HG02623 (cell line): ENCODE measurements at regions not wholly inside any gene's neighbourhood (a gene's known extent, or its start where the extent isn't known, plus 50 kb on each side); places are given as distances from the start of the nearest gene placed in this dataset.
A peak's percentile ranks its signal among the peaks of the same experiment; 100 is the strongest.
"Not testable (repeated sequence)": the region's sequence is repeated elsewhere in the genome, so short reads cannot be mapped to it uniquely, and the experiment has no call there.

Experiments used
- ATAC-seq: cut with Tn5 transposase; IDR thresholded peaks from one replicate; pipeline ENCODE4 v1.9.1; 2021; ENCODE audit warnings: moderate library complexity; ENCODE audit not compliant: unreplicated experiment

DNA sequence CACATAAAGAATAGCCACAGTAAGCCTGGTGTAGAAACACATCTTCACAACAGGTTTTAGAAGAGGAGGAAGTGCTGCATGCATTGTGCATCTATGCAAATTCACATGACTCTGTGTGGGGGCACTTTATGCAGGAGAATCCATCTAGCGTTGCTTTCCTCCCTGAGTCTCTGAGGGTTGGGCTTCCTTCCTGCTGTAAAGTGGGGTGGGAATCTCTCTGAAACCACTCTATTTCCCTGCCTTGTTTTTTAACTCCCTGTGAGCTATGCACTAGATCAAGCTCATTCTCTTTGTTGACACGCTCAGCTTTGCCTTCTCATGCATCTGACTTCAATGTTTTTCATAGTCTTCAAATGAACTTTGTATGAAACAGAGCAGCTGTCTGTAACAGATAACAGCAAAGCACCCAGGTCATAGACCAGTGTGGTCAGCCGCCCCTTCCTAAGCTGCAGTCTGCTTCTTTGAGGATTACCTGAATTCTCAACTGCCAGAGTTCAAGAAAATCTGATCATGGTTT, 102.7 kb upstream of the DPH5 start:
- peak; percentile 95 for ATAC-seq

DNA sequence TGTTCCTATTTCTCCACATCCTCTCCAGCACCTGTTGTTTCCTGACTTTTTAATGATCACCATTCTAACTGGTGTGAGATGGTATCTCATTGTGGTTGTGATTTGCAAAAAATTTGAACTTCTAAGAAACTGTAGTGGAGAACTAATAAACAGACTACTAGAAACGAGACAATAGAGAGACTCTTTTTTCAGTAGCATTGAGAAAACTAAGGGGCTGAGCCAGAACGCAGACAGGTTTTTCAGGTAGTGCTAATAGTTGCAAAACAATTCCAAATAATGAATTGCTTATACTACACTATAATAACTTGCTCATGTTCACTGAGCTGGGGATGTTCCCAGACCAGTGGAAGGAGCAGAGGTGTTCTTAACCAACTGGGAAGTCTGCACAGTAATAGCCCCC, 98.8 kb upstream of the DPH5 start:
- ATAC-seq: no peak

DNA sequence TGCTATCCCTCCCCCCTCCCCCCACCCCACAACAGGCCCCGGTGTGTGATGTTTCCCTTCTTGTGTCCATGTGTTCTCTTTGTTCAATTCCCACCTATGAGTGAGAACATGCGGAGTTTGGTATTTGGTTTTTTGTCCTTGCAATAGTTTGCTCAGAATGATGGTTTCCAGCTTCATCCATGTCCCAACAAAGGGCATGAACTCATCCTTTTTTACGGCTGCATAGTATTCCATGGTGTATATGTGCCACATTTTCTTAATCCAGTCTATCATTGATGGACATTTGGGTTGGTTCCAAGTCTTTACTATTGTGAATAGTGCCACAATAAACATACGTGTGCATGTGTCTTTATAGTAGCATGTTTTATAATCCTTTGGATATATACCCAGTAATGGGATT, 98.3 kb upstream of the DPH5 start:
- not testable (repeated sequence) for ATAC-seq

DNA sequence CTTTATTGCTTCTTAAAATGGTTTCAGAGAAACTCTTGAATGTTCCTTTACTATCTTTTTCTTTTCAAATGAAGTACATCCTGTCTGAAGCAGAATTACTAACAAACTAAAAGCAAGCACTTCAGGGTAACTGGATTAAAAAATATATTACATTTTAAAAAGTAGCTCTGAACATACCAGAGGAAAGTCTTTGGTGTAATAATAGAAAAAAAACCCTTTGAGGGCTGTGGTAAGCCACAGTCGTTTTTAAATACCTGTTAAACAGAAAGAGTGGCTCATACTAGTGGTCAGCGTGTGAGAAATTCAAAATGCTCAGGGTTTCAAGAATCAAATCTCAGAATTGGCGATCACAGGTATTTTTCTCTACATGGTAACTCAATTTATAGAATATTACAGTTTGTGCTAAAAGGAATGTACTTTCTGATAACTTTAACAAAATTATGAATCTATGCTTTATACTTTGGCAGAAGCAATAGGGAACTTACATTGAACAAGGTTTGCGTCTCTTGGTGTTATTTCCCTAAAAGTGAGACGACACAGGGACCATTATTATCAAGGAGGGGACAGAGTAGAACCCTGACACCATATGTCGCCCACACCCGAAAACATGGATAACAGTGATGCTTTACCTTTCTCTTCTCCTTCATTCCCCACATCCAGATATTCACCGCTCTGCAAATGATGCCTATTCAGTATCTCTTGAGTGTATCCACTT, 97.0 kb upstream of the DPH5 start:
- peak; percentile 98 for ATAC-seq

DNA sequence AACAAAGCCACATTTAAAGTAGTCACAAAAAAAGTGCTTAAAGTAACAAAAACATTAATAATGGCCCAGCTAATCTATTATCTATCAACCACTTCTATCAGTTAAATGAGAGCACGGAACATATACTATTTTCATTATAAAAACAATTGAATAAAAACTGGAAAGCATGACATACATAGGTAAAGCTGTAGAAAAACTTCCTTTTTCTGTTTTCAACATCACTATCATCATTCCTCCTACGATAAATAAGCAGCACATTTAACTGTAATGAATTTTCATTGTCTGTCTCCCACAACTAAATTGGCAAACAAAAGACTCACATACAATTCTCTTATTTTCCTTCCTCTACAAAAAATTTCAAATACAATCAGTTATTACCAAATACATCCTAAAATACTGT, 96.4 kb upstream of the DPH5 start:
- ATAC-seq: no peak

DNA sequence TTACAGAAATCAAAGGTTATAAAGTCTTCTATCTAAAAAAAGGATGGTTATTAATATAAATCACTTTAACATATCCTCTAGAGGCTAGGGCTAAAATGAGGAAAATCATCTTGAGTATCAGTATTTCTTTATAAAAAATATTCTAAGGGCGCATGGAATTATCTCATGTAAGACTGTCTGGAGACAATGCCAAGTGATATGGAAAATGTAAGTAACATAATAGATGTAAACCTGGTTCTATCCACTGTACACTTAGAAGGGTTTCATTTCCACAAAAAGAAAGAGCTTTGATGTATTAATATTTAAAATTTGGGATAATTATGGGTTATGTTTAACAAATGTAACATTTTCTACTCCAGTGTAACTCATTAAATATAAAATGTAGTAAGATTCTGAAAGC, 95.9 kb upstream of the DPH5 start:
- ATAC-seq: no peak

DNA sequence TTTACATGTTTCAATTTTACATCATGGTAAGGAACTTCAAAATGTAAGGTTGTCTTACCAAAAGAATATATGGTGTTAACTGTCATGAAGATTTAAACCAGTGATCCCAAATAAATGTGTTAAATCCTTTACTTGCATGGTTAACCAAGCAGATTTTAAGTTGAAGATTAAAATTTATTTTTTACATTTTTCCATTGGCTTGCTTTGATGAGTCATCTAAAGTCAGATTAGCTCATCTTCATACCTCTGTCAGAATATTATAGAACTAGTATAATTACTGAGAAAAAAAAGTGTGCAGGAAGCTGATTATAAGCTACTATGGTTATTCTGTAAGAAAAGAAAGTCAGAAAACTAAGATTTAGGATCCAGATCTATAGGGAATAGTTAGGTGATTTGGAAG, 95.3 kb upstream of the DPH5 start:
- no peak for ATAC-seq

DNA sequence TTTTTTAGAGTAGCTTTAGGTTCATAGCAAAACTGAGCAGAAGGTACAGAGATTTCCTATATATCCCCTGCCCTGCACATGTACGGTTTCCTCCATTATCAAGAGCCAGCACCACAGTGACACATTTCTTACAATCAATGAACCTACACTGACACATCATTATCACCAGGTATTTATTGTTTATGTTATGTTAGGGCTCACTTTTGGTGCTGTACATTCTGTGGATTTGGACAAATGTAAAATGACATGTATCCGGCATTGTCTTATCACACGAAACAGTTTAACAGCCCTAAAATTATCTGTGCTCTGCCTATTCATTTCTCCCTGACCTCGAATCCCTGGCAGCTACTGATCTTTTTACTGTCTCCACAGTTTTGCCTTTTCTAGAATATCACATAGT, 93.7 kb upstream of the DPH5 start:
- no peak for ATAC-seq

DNA sequence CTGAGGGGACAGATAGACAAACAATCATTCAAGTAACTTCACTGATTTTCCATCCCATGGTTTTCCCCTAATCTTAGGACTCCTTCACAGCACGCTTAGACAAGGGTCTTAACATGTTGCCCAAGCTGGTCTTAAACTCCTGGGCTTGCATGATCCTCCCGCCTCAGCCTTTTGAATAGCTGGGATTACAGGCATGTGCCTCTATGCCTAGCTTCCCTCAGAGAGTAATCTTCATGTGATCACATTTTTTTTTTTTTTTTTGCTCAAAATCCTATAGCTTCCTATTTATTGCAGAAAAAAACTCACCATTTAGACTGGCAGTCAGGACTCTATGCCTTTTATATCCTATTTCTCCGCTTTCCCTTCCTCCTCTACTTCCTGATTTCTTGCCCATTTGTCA, 90.4 kb upstream of the DPH5 start:
- ATAC-seq: no peak

DNA sequence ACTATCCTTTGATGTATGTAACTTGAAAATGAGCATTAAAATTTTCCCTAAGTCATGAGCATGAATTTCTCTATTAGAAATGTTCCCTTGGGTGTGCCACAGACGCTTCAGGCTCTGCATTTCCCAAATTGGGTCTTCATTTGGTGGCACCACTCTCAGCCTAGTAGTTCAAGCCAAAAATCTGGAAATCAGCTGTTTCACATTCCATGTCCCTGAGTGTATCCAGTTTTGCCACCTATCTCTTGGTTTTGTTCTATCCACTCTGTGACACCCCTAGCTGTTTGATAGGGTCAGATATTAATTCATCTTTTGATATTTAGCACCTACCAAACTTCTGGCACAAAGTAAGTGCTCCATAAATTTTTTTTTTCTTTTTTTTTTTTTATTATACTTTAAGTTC, 89.5 kb upstream of the DPH5 start:
- ATAC-seq: no peak

DNA sequence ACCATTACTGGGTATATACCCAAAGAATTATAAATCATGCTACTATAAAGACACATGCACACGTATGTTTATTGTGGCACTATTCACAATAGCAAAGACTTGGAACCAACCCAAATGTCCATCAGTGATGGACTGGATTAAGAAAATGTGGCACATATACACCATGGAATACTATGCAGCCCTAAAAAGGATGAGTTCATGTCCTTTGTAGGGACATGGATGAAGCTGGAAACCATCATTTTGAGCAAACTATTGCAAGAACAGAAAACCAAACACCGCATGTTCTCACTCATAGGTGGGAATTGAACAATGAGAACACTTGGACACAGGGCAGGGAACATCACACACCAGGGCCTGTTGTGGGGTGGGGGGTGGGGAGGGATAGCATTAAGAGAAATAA, 88.5 kb upstream of the DPH5 start:
- not testable (repeated sequence) for ATAC-seq

DNA sequence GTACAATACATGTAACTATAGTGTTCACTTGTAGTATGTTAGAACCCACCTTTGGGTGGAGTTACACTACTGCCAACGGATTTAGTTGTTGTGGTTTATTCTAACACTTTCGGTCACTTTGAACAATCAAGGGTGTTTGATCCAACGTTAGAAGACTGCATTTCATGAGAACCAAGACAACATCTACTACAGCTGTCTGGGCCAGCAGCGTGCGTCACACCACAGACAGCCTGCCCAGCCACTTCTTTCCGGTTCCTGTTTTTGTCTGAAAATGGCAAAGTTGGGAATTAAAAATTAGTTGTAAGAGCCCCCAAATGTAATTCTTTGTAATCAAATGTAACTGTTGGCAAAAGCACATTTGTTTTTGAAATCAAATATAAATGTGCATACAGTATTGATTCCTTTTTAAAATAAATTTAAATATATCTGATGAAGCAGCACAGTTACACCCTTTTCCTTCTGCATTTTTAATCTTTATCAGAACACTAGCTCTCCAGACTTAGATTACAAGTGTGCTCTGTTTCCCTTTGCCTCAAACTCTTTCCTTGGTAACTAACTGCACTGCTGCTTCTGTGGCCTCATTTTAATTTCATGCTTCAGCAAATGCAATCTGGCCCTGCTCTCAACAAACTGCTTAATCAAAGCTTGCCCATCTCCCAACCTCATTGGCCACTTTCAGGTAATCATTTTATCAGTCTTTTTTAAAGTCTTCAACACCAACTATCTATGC, 86.6 kb upstream of the DPH5 start:
- ATAC-seq: peak; percentile 78

DNA sequence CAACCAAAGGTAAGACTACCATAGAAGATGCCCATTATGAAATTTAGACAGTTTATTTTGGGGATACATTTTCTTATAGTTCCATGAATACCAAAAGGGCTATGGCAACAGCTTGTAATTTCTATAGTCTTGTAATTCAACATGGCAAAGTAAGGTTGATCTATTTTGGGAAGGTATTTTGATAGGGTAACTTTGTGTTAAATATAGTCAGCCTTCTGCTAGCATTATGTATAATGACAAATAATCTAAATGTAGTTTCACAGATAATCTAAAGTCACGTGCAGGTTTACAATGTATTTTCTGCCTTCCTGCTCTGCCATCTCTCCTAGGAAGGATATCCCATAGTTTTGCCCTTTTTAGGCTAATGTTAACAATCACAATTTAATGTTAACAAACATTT, 85.9 kb upstream of the DPH5 start:
- ATAC-seq: no peak

DNA sequence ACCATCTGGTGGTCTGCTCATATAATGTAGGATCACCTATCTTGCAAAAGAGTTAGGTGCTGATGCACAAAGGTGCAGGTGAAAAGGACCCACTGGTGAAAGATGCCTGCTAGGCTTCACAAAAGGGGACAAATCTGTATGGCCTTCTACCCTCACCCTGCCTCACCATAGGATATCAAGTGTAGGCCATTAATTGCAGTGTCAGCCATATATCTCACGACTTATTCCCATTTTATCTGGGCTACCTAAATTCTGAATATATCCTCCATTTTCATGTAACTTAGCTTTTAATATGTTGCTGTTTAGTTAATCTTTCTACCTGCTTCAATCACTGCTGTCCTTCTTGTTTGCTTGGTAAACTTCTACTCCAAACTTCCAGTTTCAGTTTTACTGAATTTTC, 84.2 kb upstream of the DPH5 start:
- ATAC-seq: no peak

DNA sequence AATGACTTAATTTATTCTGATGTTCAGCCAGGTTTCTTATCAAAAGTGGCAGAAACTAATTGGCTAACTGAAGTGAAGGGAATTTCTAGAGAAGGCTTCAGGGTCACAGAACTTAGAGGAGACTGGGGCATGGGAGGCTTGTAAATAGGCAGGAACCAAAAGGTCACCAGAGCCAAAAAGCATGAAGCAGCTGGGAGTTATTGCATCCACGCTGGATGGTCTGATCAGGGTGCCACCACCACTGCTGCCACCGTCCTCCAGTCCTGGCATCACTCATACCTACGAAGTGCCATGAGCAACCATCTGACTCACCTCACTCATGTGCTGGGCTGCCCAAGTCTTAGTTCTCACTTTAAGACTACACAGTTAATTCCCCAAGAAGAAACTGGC, 82.5 kb upstream of the DPH5 start:
- ATAC-seq: no peak

DNA sequence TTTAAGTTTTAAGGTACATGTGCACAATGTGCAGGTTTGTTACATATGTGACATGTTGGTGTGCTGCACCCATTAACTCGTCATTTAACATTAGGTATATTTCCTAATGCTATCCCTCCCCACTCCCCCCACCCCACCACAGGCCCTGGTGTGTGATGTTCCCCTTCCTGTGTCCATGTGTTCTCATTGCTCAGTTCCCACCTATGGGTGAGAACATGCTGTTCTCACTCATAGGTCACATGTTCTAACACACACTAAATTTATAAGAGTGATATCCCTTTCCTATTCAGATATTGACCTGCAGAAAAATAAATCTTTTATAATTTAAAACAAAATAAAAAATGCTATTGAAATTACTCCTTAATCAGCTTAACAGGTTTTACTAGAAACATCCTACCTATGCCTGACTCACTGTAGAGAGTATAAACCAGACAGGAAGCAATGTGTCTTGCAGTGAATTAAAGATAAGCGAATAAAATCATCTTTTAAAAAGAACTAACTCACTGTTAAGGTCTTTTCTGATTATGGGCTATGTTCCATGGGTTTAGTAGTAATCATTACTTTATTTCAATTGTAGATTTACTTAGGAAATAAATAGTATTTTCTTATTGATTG, 82.0 kb upstream of the DPH5 start:
- ATAC-seq: no peak

DNA sequence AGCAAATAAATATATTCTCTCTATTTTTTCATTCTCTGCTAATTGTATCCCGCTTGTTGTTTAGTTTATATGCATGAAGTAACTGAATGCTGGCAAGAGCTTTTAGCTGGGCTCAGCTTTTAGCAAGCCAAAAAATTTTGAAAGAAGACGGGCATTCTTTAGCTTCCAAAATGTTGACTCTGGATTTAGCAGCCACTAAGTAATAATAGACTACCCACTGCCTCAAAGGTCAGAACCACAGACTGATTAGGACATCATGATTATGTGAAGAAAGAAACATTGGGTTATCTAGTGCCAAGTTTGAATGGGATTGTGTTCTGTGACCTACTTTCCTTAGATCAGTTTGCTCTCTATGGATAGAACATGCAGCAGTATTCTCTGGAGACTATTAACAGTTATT, 80.3 kb upstream of the DPH5 start:
- no peak for ATAC-seq

DNA sequence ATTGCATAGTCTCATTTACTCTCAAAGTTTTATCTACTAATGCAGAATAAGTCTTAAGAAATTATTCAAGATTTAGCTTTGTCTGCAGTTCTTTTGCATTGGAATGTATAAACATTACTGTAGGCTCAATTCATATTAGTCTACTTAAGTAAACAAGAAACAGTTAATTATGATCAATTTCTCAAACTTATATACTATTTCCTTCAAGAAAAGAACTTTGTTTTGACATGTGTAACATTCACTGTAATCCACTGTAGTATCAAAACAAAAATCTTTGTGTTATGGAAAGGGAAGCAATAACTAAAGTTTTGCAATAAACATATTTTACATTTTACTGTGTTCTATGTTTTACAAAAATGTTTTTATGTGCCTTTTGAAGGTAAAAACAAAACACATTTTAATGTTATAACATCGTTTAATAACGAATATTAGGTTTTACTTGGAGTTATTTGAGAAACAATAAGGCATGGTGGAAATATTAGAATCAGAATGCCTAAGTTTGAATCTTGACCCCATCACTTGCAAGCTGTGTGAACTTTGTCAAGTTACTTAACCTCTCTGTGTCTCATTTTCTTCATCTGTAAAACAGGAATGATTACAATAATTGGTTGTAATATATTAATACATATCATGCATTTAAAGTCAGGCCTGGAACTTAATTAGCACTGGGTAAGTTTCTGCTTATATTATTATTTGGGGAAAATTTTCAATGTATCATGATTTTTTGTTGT, 77.0 kb upstream of the DPH5 start:
- ATAC-seq: no peak

DNA sequence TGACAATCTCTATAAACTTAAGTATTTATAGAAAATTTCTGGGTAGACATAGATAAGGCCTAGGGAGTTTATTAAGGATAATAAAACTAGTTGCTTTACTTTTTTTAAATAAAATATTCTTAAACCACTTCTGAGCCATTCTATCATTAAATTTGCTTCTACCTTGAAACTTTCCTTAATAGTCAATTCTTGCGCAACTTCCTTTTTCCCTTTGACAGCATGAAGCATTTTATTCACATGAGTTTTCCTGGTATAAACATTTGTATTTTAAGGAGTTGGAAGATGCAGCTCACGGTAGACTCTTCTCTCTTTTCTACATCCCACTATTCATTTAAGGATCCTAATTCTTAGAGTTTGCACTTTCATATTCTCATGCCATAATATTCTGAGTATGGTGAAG, 75.8 kb upstream of the DPH5 start:
- no peak for ATAC-seq

DNA sequence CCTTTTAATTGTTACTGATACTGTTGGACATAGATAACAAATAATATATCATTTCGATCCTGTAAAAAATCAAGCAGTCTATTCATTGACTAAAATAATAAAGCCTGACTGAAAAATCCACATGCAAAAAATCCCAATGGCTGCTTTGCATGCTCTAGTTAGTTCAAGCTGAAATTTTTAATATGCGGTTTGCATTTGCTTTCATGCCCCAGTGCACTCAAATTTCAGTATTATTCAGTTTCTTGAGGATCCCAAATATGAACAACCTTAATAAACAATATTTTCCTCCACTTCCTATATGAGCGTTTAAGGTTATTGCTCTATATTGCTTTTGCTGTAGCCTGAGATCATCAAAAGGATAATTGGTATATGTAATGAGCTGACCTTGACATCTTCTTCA, 75.1 kb upstream of the DPH5 start:
- ATAC-seq: no peak

DNA sequence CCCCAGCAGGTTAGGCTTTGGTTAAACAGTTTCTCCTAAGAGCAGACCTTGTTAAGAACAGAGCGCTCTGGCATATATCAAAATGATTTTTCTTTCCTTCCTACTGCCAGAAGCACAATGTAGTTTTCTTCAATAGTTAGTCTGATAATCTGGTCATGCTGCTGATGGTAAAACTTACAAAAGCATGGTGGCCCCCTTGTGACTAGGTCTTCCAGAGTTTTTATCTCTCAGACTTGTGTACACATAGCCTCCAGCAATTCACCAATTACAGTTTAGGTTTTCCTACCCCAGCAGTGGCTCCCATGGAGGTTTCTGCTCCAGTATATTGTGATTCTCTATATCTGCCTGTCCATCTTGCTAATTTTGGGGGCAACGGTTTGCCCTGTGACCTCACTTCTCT, 73.3 kb upstream of the DPH5 start:
- no peak for ATAC-seq

DNA sequence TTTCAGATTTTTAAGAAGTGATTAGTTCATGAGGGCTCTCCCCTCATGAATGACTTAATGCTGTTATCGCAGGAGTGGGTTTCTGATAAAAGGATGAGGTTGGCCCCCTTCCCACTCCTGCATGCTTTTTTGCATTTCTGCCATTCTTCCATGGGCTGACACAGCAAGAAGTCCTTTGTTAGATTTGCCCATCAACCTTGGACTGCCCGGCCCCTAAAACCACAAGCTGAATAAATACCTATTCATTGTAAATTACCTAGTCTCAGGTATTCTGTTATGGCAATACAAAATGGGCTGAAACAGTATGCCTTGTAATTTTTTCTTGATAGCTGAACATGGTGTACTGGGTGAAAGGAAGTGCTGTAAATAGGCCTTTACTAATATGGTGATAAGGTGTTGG, 72.7 kb upstream of the DPH5 start:
- no peak for ATAC-seq
